ENCODE measurements at regions not wholly inside any gene's neighbourhood (a gene's known extent, or its start where the extent isn't known, plus 50 kb on each side); places are given as distances from the start of the nearest gene placed in this dataset.

DNA sequence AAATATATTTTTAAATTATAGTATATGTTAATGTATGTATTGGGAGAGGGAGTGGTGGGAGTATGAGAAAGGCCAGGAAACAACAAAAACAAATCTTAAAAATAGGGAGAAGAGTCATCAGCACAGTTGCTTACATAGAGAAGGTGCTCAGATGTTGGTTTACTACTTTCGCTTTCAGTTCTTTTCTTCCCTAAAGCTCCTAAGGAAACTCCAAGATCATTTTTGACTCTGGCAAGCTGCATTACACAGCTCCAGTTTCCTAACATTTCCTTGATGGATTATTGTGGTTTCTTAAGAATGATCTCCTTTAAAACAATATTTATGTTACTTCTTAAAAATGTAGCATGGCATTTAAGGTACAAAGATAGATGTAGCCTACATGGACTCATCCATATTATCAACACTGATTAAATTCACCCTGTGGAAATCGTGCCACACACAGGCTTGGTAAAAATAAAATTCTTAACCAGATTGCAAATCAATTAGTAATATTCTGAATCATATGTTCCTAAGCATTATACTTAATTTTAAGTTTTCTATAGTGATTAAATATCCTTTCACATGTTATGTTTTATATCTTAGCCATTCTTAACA, 118.0 kb upstream of the MAN1A1 start:
- H3K36me3 Mint-ChIP-seq: peaks cover 1% of the 10 kb centered on the region
- H3K27ac Mint-ChIP-seq: no peak overlapping the region
- peaks cover 3 to 4% (median 4%) of the 10 kb centered on the region in 3 donors for H3K9me3 Mint-ChIP-seq
- H3K4me3 Mint-ChIP-seq: no peak overlapping the region
- H3K27me3 Mint-ChIP-seq: no peaks in the 10 kb centered on the region
- H3K4me1 Mint-ChIP-seq: peaks cover 8 to 9% (median 9%) of the 10 kb centered on the region in 3 donors

DNA sequence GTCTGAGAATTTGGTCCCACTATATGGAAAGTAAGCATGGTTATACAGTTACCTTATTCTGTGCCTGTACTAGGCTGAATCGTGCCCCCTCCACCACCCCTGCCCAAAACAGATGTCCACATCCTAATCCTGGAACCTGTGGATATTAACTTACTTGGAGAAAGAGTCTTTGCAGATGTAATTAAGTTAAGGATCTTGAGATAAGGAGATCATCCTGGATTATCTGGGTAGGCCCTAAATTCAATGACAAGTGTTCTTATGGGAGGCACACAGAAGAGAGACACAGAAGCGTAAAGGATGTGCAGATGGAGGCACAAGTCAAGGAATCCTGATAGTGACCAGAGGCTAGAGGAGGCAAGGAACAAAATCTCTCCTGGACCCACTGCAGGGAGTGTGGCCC, 116.7 kb upstream of the MAN1A1 start:
- no peaks in the 10 kb centered on the region for H3K36me3 Mint-ChIP-seq
- no peaks in the 10 kb centered on the region for H3K27me3 Mint-ChIP-seq
- H3K4me1 Mint-ChIP-seq: peaks cover 8 to 9% (median 9%) of the 10 kb centered on the region in 3 donors
- H3K4me3 Mint-ChIP-seq: no peak overlapping the region
- H3K9me3 Mint-ChIP-seq: peaks cover 2 to 5% (median 5%) of the 10 kb centered on the region in 3 donors
- no peak overlapping the region for H3K27ac Mint-ChIP-seq

DNA sequence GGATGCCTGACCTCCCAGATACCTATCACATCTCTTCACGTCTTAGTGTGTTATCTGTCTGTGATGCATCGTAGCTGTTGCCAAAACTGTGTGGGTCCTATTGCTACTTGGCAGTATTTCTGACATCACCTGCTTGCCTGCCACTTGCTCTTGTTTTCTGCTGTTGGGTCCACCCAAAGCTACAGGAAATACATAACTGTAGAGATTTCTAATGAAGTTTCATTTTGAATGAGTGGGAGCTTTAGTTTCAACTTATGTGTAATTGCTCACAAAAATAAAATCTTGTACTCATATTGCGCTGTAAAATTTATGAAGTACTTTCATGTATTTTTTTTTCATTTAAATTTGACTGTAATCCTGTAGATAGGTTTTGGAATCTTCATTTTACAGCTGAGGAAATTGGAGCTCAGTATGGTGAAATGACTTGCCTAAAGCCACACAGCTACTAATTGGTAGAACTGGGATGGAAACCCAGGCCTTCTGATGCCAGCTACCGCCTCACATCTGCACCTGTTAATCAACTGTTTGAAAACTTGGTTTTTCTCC, 113.6 kb upstream of the MAN1A1 start:
- Mint-ChIP-seq H3K4me3 (peak overlapping the region in 1 of 4 donors; percentile 38), H3K36me3 (no peaks in the 10 kb centered on the region), H3K27ac (peak overlapping the region in 2 of 3 donors; percentile 8 to 88), H3K4me1 (peaks cover 14 to 15% (median 14%) of the 10 kb centered on the region in 3 donors), H3K9me3 (peaks cover 0 to 8% (median 7%) of the 10 kb centered on the region in 3 donors), H3K27me3 (no peaks in the 10 kb centered on the region)

GRCh38 chr6:119461187-119461586, 111.6 kb upstream of the MAN1A1 start:
- Mint-ChIP-seq H3K36me3 (no peaks in the 10 kb centered on the region), H3K9me3 (peaks cover 0 to 8% (median 7%) of the 10 kb centered on the region in 3 donors)

GRCh38 chr6:119459207-119459974, 109.8 kb upstream of the MAN1A1 start:
- peak overlapping the region in 2 of 4 donors; percentile 33 to 65 for H3K4me3 Mint-ChIP-seq
- H3K9me3 Mint-ChIP-seq: peaks cover 0 to 8% (median 7%) of the 10 kb centered on the region in 3 donors

More at GRCh38 chr6:119461187-119461586, 111.6 kb upstream of the MAN1A1 start:
- Mint-ChIP-seq H3K27me3 (no peaks in the 10 kb centered on the region), H3K4me3 (no peak overlapping the region), H3K4me1 (peaks cover 10 to 15% (median 11%) of the 10 kb centered on the region in 3 donors), H3K27ac (no peak overlapping the region)

GRCh38 chr6:119454714-119455113, 105.2 kb upstream of the MAN1A1 start:
- Mint-ChIP-seq H3K36me3 (peaks cover 2% of the 10 kb centered on the region), H3K4me1 (peaks cover 11 to 17% (median 15%) of the 10 kb centered on the region in 3 donors), H3K27ac (peak overlapping the region in 1 of 3 donors; percentile 36), H3K4me3 (peak overlapping the region in 1 of 4 donors; percentile 25), H3K27me3 (no peaks in the 10 kb centered on the region), H3K9me3 (peaks cover 0 to 7% (median 0%) of the 10 kb centered on the region in 3 donors)

More at GRCh38 chr6:119459207-119459974, 109.8 kb upstream of the MAN1A1 start:
- no peaks in the 10 kb centered on the region for H3K36me3 Mint-ChIP-seq
- H3K27ac Mint-ChIP-seq: peak overlapping the region in 2 of 3 donors; percentile 20 to 87
- H3K27me3 Mint-ChIP-seq: no peaks in the 10 kb centered on the region
- H3K4me1 Mint-ChIP-seq: peaks cover 15 to 17% (median 15%) of the 10 kb centered on the region in 3 donors

- Mint-ChIP-seq H3K9me3 (peaks cover 0 to 7% (median 0%) of the 10 kb centered on the region in 3 donors), H3K36me3 (peaks cover 2% of the 10 kb centered on the region), H3K27me3 (no peaks in the 10 kb centered on the region), H3K27ac (no peak overlapping the region), H3K4me1 (peaks cover 5 to 12% (median 10%) of the 10 kb centered on the region in 3 donors), H3K4me3 (no peak overlapping the region)
Measured at GRCh38 chr6:119453242-119454200, 104.0 kb upstream of the MAN1A1 start.

GRCh38 chr6:119449331-119450156, 100.0 kb upstream of the MAN1A1 start:
- H3K27ac Mint-ChIP-seq: no peak overlapping the region

DNA sequence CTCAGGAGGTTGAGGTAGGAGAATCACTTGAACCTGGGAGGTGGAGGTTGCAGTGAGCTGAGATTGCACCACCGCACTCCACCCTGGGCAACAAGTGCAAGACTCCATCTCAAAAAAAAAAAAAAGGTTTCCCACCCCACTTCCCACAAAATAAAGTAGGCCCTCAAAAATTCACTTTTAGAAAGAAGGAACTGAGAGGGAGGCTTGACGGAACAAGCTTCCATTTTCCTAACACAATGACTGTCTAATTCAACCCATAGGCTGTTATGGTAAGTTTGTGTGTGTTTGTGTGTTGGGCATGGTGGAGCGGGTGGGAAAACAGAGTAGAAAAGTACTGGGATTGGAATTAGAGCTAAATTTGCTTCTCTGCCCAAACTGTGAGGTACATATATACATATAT, 98.4 kb upstream of the MAN1A1 start:
- H3K36me3 Mint-ChIP-seq: peaks cover 3% of the 10 kb centered on the region

More at GRCh38 chr6:119449331-119450156, 100.0 kb upstream of the MAN1A1 start:
- peaks cover 5 to 17% (median 11%) of the 10 kb centered on the region in 3 donors for H3K4me1 Mint-ChIP-seq
- H3K9me3 Mint-ChIP-seq: peaks cover 0 to 7% (median 0%) of the 10 kb centered on the region in 3 donors
- H3K27me3 Mint-ChIP-seq: no peaks in the 10 kb centered on the region
- peaks cover 3% of the 10 kb centered on the region for H3K36me3 Mint-ChIP-seq
- no peak overlapping the region for H3K4me3 Mint-ChIP-seq

DNA sequence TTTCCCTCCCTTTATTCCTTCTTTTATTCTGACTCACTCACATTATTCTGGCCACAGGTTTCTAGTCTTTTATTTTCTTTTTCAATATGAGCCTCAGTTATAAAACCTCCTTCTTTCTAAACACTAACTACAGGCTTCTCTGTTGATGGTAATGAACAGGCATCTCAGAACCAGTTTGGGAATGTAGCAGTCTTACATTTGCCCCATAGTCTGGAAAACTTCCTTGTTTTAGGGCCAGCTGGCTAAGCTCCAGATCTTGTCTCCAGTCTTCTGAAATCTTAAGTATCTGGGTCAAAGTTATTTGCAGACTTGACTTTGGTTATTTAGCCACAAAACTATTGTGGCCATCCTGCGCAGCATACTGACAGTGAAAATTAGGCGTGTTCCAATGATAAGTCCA, 97.0 kb upstream of the MAN1A1 start:
- no peak overlapping the region for H3K4me3 Mint-ChIP-seq
- H3K27ac Mint-ChIP-seq: no peak overlapping the region
- no peaks in the 10 kb centered on the region for H3K9me3 Mint-ChIP-seq
- H3K27me3 Mint-ChIP-seq: peaks cover 3% of the 10 kb centered on the region
- H3K36me3 Mint-ChIP-seq: peaks cover 1% of the 10 kb centered on the region
- peaks cover 20 to 26% (median 22%) of the 10 kb centered on the region in 3 donors for H3K4me1 Mint-ChIP-seq

More for the DNA sequence above, 98.4 kb upstream of the MAN1A1 start:
- H3K9me3 Mint-ChIP-seq: peaks cover 0 to under 1% (median 0%) of the 10 kb centered on the region in 3 donors
- H3K27me3 Mint-ChIP-seq: peaks cover 3% of the 10 kb centered on the region
- H3K4me1 Mint-ChIP-seq: peaks cover 17 to 21% (median 17%) of the 10 kb centered on the region in 3 donors
- H3K4me3 Mint-ChIP-seq: no peak overlapping the region
- no peak overlapping the region for H3K27ac Mint-ChIP-seq

DNA sequence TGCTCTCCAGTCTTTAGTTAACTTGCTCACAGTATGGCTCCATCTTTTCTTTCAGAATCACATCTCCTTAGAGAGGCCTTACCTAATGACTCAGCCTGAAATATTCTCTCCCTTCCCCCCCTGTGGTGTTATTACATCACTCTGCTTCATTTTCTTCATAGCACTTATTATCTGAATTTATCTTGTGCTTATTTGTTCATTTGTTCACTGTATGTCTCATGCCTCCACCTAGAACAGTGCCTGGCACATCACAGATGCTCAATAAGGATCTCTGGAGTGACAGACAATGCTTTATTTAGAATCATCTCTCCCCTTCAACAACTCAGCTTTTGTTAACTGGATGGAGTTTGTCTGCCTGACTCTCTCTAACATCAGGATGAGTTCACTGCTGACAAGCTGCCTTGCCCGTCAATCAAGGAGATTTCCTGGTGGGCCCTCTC, 96.6 kb upstream of the MAN1A1 start:
- H3K27me3 Mint-ChIP-seq: peaks cover 3% of the 10 kb centered on the region
- peaks cover 20 to 26% (median 22%) of the 10 kb centered on the region in 3 donors for H3K4me1 Mint-ChIP-seq
- no peak overlapping the region for H3K4me3 Mint-ChIP-seq
- H3K36me3 Mint-ChIP-seq: peaks cover 1% of the 10 kb centered on the region
- H3K9me3 Mint-ChIP-seq: no peaks in the 10 kb centered on the region
- no peak overlapping the region for H3K27ac Mint-ChIP-seq

GRCh38 chr6:119445666-119446065, 96.1 kb upstream of the MAN1A1 start:
- no peak overlapping the region for H3K27ac Mint-ChIP-seq
- H3K36me3 Mint-ChIP-seq: peaks cover 1% of the 10 kb centered on the region
- no peaks in the 10 kb centered on the region for H3K9me3 Mint-ChIP-seq
- H3K4me1 Mint-ChIP-seq: peaks cover 18 to 26% (median 20%) of the 10 kb centered on the region in 3 donors
- no peak overlapping the region for H3K4me3 Mint-ChIP-seq
- H3K27me3 Mint-ChIP-seq: peaks cover 3% of the 10 kb centered on the region

All from IgD-negative memory B cell (primary cell).